Uterus (tissue), 2 donors: ENCODE measurements at regions not wholly inside any gene's neighbourhood (a gene's known extent, or its start where the extent isn't known, plus 50 kb on each side); places are given as distances from the start of the nearest gene placed in this dataset.

Source experiments
- CTCF ChIP-seq, 4 experiments: fragments of 200-600 bp in 2 of 4; fragments of 450-650 bp in 2 of 4; sonication (generic) in 2 of 4; IDR thresholded peaks; one replicate each; pipeline ENCODE4 v1.5.1; 2016 to 2019; ENCODE audit warnings: antibody characterized with exemption in 4 of 4, mild to moderate bottlenecking in 2 of 4, moderate library complexity in 1 of 4
- POLR2A ChIP-seq, 2 donors: fragments of 450-650 bp; IDR thresholded peaks; one replicate each; pipeline ENCODE4 v1.6.1; 2016; ENCODE audit warnings: antibody characterized with exemption in 2 of 2, mild to moderate bottlenecking in 1 of 2, moderate library complexity in 1 of 2

- TF ChIP-seq CTCF (IDR thresholded peaks at IDR 0.05) (no peak), POLR2A (IDR thresholded peaks at IDR 0.05) (no peak)
Measured at GRCh38 chr6:4451718-4452117, 316.3 kb upstream of the ECI2 start.
